ENCODE measurements at regions not wholly inside any gene's neighbourhood (a gene's known extent, or its start where the extent isn't known, plus 50 kb on each side); places are given as distances from the start of the nearest gene placed in this dataset.

- TF ChIP-seq GTF2F1 (IDR thresholded peaks at IDR 0.05; ENCODE audit: borderline replicate concordance, low read depth, low read length) (no peak), SIN3A (conservative IDR thresholded peaks at IDR 0.05 in 1 of 2, IDR thresholded peaks at IDR 0.05 in 1 of 2; ENCODE audit: low read depth in 1 of 2, low read length in 2 of 2) (no peak), EGR1 (IDR thresholded peaks at IDR 0.05; ENCODE audit: borderline replicate concordance, low read depth, low read length) (no peak), CHD2 (IDR thresholded peaks at IDR 0.05; ENCODE audit: low read length) (no peak), TCF12 (IDR thresholded peaks at IDR 0.05; ENCODE audit: low read depth, low read length) (no peak), CREB1 (IDR thresholded peaks at IDR 0.05) (no peak)
Measured at GRCh38 chr3:25992606-25993005, 202.7 kb downstream of the OXSM start (continued).
